Transverse colon (tissue), 3 donors: ENCODE measurements at regions not wholly inside any gene's neighbourhood (a gene's known extent, or its start where the extent isn't known, plus 50 kb on each side); places are given as distances from the start of the nearest gene placed in this dataset.

ENCODE experiments used
- CTCF ChIP-seq, 5 experiments: fragments of 200-600 bp in 3 of 5; fragments of 450-650 bp in 2 of 5; sonication (generic) in 3 of 5; IDR thresholded peaks; 1 replicate in 2 of 5; 2 replicates in 3 of 5; pipeline ENCODE4 v1.5.1; 2016 to 2017; ENCODE audit warnings: antibody characterized with exemption in 5 of 5, inconsistent platforms in 3 of 5, mild to moderate bottlenecking in 2 of 5, moderate library complexity in 1 of 5
- EP300 ChIP-seq: sonication (generic); formaldehyde crosslinking; IDR thresholded peaks from one replicate; pipeline ENCODE4 v1.6.1; 2017; ENCODE audit warnings: antibody characterized with exemption, low read depth
- POLR2A ChIP-seq: fragments of 450-650 bp; IDR thresholded peaks from one replicate; pipeline ENCODE4 v1.6.1; 2016; ENCODE audit warnings: antibody characterized with exemption, mild to moderate bottlenecking, moderate library complexity

DNA sequence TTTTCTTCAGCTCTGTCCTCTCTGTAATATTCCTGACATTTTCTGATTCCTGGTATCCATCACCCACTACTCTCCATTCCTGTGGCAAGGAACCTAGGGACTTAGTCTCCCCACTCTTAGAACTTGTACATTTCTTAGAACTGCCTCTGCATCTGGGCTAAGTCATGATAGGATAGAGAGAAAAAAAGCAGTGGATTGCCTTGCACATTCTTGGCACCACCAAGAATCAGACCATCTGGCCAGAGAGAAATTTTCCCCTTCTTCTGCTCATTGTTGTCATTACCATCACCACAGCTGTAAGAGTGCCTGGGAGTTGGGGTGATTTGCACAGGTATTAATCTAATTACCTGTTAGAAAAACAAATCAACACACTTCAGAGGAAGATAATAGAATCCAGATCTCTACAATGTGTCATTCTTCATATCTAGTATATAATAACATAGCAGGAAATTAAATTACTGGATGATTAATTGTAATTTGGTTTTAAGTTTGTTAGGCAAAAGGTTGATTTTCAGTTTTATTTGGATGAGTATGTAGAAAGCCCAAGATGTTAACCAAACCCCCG lies 264.8 kb upstream of the ZPLD1 start:
- TF ChIP-seq POLR2A (no peak), CTCF (IDR thresholded peaks at IDR 0.05) (no peak), EP300 (no peak)
